ENCODE measurements at regions not wholly inside any gene's neighbourhood (a gene's known extent, or its start where the extent isn't known, plus 50 kb on each side); places are given as distances from the start of the nearest gene placed in this dataset.
A peak's percentile ranks its signal among the peaks of the same experiment; 100 is the strongest.

- Histone ChIP-seq H3K27me3 (ENCODE audit: insufficient read depth, low read length) (no peaks in the 10 kb centered on the region), H3K4me3 (ENCODE audit: low read depth, low read length) (no peak overlapping the region), H3K27ac (ENCODE audit: low read depth, low read length) (no peak overlapping the region), H2AFZ (ENCODE audit: low read length, unreplicated experiment) (no peak overlapping the region), H3K36me3 (ENCODE audit: insufficient read depth, low read length) (no peaks in the 10 kb centered on the region), H3K4me1 (ENCODE audit: control insufficient read depth, insufficient read depth, low read length, unreplicated experiment) (peaks cover 11% of the 10 kb centered on the region), H3K79me2 (ENCODE audit: control insufficient read depth, insufficient read depth, low read length, unreplicated experiment) (no peaks in the 10 kb centered on the region)
Measured at GRCh38 chr3:18127174-18127858, 297.8 kb downstream of the SATB1 start.

GRCh38 chr3:18126772-18127171 is 298.4 kb downstream of the SATB1 start:
- Histone ChIP-seq H3K27ac (ENCODE audit: low read depth, low read length) (no peak overlapping the region), H3K4me1 (ENCODE audit: control insufficient read depth, insufficient read depth, low read length, unreplicated experiment) (peaks cover 11% of the 10 kb centered on the region), H2AFZ (ENCODE audit: low read length, unreplicated experiment) (no peak overlapping the region), H3K4me3 (ENCODE audit: low read depth, low read length) (no peak overlapping the region), H3K36me3 (ENCODE audit: insufficient read depth, low read length) (no peaks in the 10 kb centered on the region), H3K79me2 (ENCODE audit: control insufficient read depth, insufficient read depth, low read length, unreplicated experiment) (no peaks in the 10 kb centered on the region), H3K27me3 (ENCODE audit: insufficient read depth, low read length) (no peaks in the 10 kb centered on the region)

GRCh38 chr3:18124501-18124900 is 300.6 kb downstream of the SATB1 start:
- Histone ChIP-seq H2AFZ (ENCODE audit: low read length, unreplicated experiment) (no peak overlapping the region), H3K4me3 (ENCODE audit: low read depth, low read length) (peak overlapping the region; percentile 13; the same call in 1 of the 2 replicates), H3K27me3 (ENCODE audit: insufficient read depth, low read length) (no peaks in the 10 kb centered on the region), H3K4me1 (ENCODE audit: control insufficient read depth, insufficient read depth, low read length, unreplicated experiment) (peaks cover 23% of the 10 kb centered on the region), H3K36me3 (ENCODE audit: insufficient read depth, low read length) (no peaks in the 10 kb centered on the region), H3K27ac (ENCODE audit: low read depth, low read length) (no peak overlapping the region), H3K79me2 (ENCODE audit: control insufficient read depth, insufficient read depth, low read length, unreplicated experiment) (no peaks in the 10 kb centered on the region)

- Histone ChIP-seq H2AFZ (ENCODE audit: low read length, unreplicated experiment) (no peak overlapping the region), H3K36me3 (ENCODE audit: insufficient read depth, low read length) (no peaks in the 10 kb centered on the region), H3K4me1 (ENCODE audit: control insufficient read depth, insufficient read depth, low read length, unreplicated experiment) (peaks cover 28% of the 10 kb centered on the region), H3K4me3 (ENCODE audit: low read depth, low read length) (no peak overlapping the region), H3K27ac (ENCODE audit: low read depth, low read length) (no peak overlapping the region), H3K79me2 (ENCODE audit: control insufficient read depth, insufficient read depth, low read length, unreplicated experiment) (no peaks in the 10 kb centered on the region), H3K27me3 (ENCODE audit: insufficient read depth, low read length) (no peaks in the 10 kb centered on the region)
Measured at GRCh38 chr3:18122264-18122663, 302.9 kb downstream of the SATB1 start.

GRCh38 chr3:18121020-18121419 is 304.1 kb downstream of the SATB1 start:
- Histone ChIP-seq H3K27ac (ENCODE audit: low read depth, low read length) (no peak overlapping the region), H3K36me3 (ENCODE audit: insufficient read depth, low read length) (no peaks in the 10 kb centered on the region), H3K4me1 (ENCODE audit: control insufficient read depth, insufficient read depth, low read length, unreplicated experiment) (peaks cover 36% of the 10 kb centered on the region), H3K79me2 (ENCODE audit: control insufficient read depth, insufficient read depth, low read length, unreplicated experiment) (no peaks in the 10 kb centered on the region), H3K4me3 (ENCODE audit: low read depth, low read length) (no peak overlapping the region), H3K27me3 (ENCODE audit: insufficient read depth, low read length) (no peaks in the 10 kb centered on the region), H2AFZ (ENCODE audit: low read length, unreplicated experiment) (no peak overlapping the region)

GRCh38 chr3:18119866-18120265 is 305.3 kb downstream of the SATB1 start:
- peak overlapping the region; percentile 42 for H3K27ac ChIP-seq (ENCODE audit: low read depth, low read length)
- H2AFZ ChIP-seq (ENCODE audit: low read length, unreplicated experiment) = peak overlapping the region; percentile 43

GRCh38 chr3:18114894-18115293 is 310.2 kb downstream of the SATB1 start:
- Histone ChIP-seq H3K4me3 (ENCODE audit: low read depth, low read length) (no peak overlapping the region), H3K36me3 (ENCODE audit: insufficient read depth, low read length) (no peaks in the 10 kb centered on the region), H3K4me1 (ENCODE audit: control insufficient read depth, insufficient read depth, low read length, unreplicated experiment) (peaks cover 16% of the 10 kb centered on the region), H3K79me2 (ENCODE audit: control insufficient read depth, insufficient read depth, low read length, unreplicated experiment) (no peaks in the 10 kb centered on the region), H3K27ac (ENCODE audit: low read depth, low read length) (no peak overlapping the region), H3K27me3 (ENCODE audit: insufficient read depth, low read length) (no peaks in the 10 kb centered on the region), H2AFZ (ENCODE audit: low read length, unreplicated experiment) (no peak overlapping the region)

More at GRCh38 chr3:18119866-18120265, 305.3 kb downstream of the SATB1 start:
- Histone ChIP-seq H3K27me3 (ENCODE audit: insufficient read depth, low read length) (no peaks in the 10 kb centered on the region), H3K36me3 (ENCODE audit: insufficient read depth, low read length) (no peaks in the 10 kb centered on the region), H3K4me3 (ENCODE audit: low read depth, low read length) (peak overlapping the region; percentile 23), H3K79me2 (ENCODE audit: control insufficient read depth, insufficient read depth, low read length, unreplicated experiment) (no peaks in the 10 kb centered on the region), H3K4me1 (ENCODE audit: control insufficient read depth, insufficient read depth, low read length, unreplicated experiment) (peaks cover 34% of the 10 kb centered on the region)

GRCh38 chr3:18113417-18113816 is 311.7 kb downstream of the SATB1 start:
- H3K36me3 ChIP-seq (ENCODE audit: insufficient read depth, low read length) = no peaks in the 10 kb centered on the region
- H3K27ac ChIP-seq (ENCODE audit: low read depth, low read length) = no peak overlapping the region
- no peaks in the 10 kb centered on the region for H3K79me2 ChIP-seq (ENCODE audit: control insufficient read depth, insufficient read depth, low read length, unreplicated experiment)
- H2AFZ ChIP-seq (ENCODE audit: low read length, unreplicated experiment) = no peak overlapping the region
- no peak overlapping the region for H3K4me3 ChIP-seq (ENCODE audit: low read depth, low read length)
- no peaks in the 10 kb centered on the region for H3K27me3 ChIP-seq (ENCODE audit: insufficient read depth, low read length)
- H3K4me1 ChIP-seq (ENCODE audit: control insufficient read depth, insufficient read depth, low read length, unreplicated experiment) = peaks cover 9% of the 10 kb centered on the region

DNA sequence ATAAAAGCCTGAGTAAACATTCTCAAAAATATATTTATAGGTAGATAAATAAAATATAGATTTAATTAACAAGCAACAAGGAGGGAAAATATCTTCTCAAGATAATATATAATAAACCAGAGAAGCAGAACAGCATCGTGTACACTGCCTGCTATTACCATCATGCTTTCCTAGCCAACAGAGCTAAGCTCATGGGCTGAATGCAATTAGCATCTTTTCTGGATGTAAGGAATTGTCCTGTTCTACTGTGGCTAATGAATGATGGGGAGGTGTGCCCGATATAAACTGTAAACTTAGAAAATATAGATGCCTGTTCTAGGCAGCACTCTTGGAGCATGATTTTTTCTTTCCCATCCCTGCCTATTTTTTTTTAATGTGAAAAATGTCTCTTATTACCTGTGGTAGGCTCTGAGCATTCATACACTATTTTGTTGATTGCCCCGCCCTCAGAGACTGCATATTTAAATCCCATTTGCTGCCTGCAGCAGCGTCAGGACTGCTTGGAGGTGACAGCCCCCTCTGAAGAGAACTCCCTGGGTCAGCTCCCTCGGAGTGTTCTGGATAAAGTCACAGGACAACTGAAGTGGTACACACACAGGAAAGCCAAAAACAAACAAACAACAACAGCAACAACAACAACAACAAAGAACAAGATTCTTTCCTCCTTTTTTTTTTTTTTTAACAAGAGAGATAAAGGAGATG is 312.3 kb downstream of the SATB1 start:
- peaks cover 9% of the 10 kb centered on the region for H3K4me1 ChIP-seq (ENCODE audit: control insufficient read depth, insufficient read depth, low read length, unreplicated experiment)
- no peak overlapping the region for H3K27ac ChIP-seq (ENCODE audit: low read depth, low read length)
- H3K4me3 ChIP-seq (ENCODE audit: low read depth, low read length) = no peak overlapping the region
- H3K79me2 ChIP-seq (ENCODE audit: control insufficient read depth, insufficient read depth, low read length, unreplicated experiment) = no peaks in the 10 kb centered on the region
- no peak overlapping the region for H2AFZ ChIP-seq (ENCODE audit: low read length, unreplicated experiment)
- H3K36me3 ChIP-seq (ENCODE audit: insufficient read depth, low read length) = no peaks in the 10 kb centered on the region
- no peaks in the 10 kb centered on the region for H3K27me3 ChIP-seq (ENCODE audit: insufficient read depth, low read length)

- peak overlapping the region; percentile 66 for H3K4me3 ChIP-seq (ENCODE audit: low read depth, low read length)
- no peaks in the 10 kb centered on the region for H3K36me3 ChIP-seq (ENCODE audit: insufficient read depth, low read length)
- peak overlapping the region; percentile 64 for H2AFZ ChIP-seq (ENCODE audit: low read length, unreplicated experiment)
- H3K27ac ChIP-seq (ENCODE audit: low read depth, low read length) = peak overlapping the region; percentile 41
- no peaks in the 10 kb centered on the region for H3K27me3 ChIP-seq (ENCODE audit: insufficient read depth, low read length)
- H3K79me2 ChIP-seq (ENCODE audit: control insufficient read depth, insufficient read depth, low read length, unreplicated experiment) = no peaks in the 10 kb centered on the region
- peaks cover 3% of the 10 kb centered on the region for H3K4me1 ChIP-seq (ENCODE audit: control insufficient read depth, insufficient read depth, low read length, unreplicated experiment)
Measured at GRCh38 chr3:18111796-18112232, 313.3 kb downstream of the SATB1 start.

- Histone ChIP-seq H3K27me3 (ENCODE audit: insufficient read depth, low read length) (no peaks in the 10 kb centered on the region), H3K4me3 (ENCODE audit: low read depth, low read length) (no peak overlapping the region), H3K27ac (ENCODE audit: low read depth, low read length) (no peak overlapping the region), H2AFZ (ENCODE audit: low read length, unreplicated experiment) (no peak overlapping the region), H3K4me1 (ENCODE audit: control insufficient read depth, insufficient read depth, low read length, unreplicated experiment) (peaks cover 20% of the 10 kb centered on the region), H3K36me3 (ENCODE audit: insufficient read depth, low read length) (no peaks in the 10 kb centered on the region), H3K79me2 (ENCODE audit: control insufficient read depth, insufficient read depth, low read length, unreplicated experiment) (no peaks in the 10 kb centered on the region)
Measured at GRCh38 chr3:18103591-18103990, 321.5 kb downstream of the SATB1 start.

Data from ACC112 (cell line).